Neural progenitor cell (in vitro differentiated cells): ENCODE measurements at regions not wholly inside any gene's neighbourhood (a gene's known extent, or its start where the extent isn't known, plus 50 kb on each side); places are given as distances from the start of the nearest gene placed in this dataset.

Experiments
- EZH2 ChIP-seq: fragments of 200-600 bp; sonication (generic); IDR thresholded peaks from 2 replicates; pipeline ENCODE4 v1.6.1; 2017; ENCODE audit warnings: antibody characterized with exemption, mild to moderate bottlenecking, moderate library complexity
- EZH2phosphoT487 ChIP-seq: fragments of 200-600 bp; sonication (generic); IDR thresholded peaks from 2 replicates; pipeline ENCODE4 v1.6.1; 2017; ENCODE audit warnings: antibody characterized with exemption
- TF ChIP-seq, protein P1 (sequence below): fragments of 200-600 bp; sonication (generic); IDR thresholded peaks from 2 replicates; pipeline ENCODE4 v1.5.1; 2017; ENCODE audit warnings: antibody characterized with exemption, mild to moderate bottlenecking

- TF ChIP-seq, protein P1, sequence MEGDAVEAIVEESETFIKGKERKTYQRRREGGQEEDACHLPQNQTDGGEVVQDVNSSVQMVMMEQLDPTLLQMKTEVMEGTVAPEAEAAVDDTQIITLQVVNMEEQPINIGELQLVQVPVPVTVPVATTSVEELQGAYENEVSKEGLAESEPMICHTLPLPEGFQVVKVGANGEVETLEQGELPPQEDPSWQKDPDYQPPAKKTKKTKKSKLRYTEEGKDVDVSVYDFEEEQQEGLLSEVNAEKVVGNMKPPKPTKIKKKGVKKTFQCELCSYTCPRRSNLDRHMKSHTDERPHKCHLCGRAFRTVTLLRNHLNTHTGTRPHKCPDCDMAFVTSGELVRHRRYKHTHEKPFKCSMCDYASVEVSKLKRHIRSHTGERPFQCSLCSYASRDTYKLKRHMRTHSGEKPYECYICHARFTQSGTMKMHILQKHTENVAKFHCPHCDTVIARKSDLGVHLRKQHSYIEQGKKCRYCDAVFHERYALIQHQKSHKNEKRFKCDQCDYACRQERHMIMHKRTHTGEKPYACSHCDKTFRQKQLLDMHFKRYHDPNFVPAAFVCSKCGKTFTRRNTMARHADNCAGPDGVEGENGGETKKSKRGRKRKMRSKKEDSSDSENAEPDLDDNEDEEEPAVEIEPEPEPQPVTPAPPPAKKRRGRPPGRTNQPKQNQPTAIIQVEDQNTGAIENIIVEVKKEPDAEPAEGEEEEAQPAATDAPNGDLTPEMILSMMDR: no peak
- no peak for TF ChIP-seq EZH2
- no peak for TF ChIP-seq EZH2phosphoT487
These were observed 161.6 kb downstream of the NR4A2 start for GRCh38 chr2:156170929-156171328.
